ENCODE measurements at regions not wholly inside any gene's neighbourhood (a gene's known extent, or its start where the extent isn't known, plus 50 kb on each side); places are given as distances from the start of the nearest gene placed in this dataset.
"Not testable (repeated sequence)": the region's sequence is repeated elsewhere in the genome, so short reads cannot be mapped to it uniquely, and the experiment has no call there.

DNA sequence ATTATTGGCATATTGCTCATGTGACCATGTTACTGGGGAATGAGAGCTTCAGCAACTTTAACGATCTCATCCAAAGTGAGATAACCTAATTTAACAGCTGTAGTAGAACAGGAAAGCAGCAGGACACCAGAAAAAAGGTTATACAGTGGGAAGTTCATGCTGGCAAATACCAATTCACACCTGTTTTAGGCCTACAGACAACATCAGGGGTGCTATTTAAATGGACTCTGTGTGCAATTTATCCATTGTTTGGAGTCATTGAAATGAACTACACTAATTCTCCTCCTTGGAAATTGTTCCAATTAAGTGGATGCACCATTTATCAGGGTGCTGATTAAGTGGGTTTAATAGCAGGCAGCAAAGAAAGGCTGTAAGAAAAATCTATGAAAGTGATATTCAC, 424.4 kb upstream of the LMO3 start:
- Mint-ChIP-seq H3K4me1 (no peaks in the 10 kb centered on the region), H3K9me3 (peaks cover 0 to 15% (median 7%) of the 10 kb centered on the region in 8 donors), H3K27ac (no peak overlapping the region), H3K36me3 (no peaks in the 10 kb centered on the region), H3K4me3 (no peak overlapping the region), H3K27me3 (no peaks in the 10 kb centered on the region)
- Histone ChIP-seq H3K27ac (ENCODE audit: low read depth, low read length) (no peak overlapping the region), H3K36me3 (ENCODE audit: insufficient read depth, low read length) (no peaks in the 10 kb centered on the region), H3K9me3 (ENCODE audit: control insufficient read depth in 1 of 2, low read length in 2 of 2) (no peaks in the 10 kb centered on the region), H3K4me3 (ENCODE audit: low read length in 2 of 2) (no peak overlapping the region), H3K27me3 (ENCODE audit: insufficient read depth, low read length) (no peaks in the 10 kb centered on the region), H3K4me1 (ENCODE audit: insufficient read depth, low read length) (no peaks in the 10 kb centered on the region)
- intact Hi-C loops (cut with micrococcal nuclease), result no loop called here
- POLR2A ChIA-PET (ENCODE audit: partially characterized antibody), result no interaction called here
- no peak for DNase-seq
- CTCF ChIA-PET (ENCODE audit: partially characterized antibody), result no interaction called here

DNA sequence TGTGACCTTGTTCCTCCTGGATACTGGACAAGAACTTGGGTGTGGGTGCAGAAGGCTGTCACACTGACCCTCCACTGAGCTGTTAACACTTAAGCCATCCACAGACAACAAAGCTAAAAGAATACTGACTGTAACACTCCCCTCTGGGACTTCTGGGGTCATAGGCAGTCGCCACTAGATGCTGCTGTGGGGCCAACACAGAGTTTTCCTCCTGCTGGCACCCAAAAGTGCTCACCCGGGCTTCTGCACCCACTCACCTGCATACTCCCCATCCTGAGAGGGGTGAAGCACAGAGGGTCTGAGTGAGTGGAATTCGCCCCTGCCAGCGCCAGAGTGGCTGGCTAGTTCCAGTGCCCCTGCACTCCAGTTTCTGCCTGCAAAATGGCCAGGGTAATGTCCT, 422.4 kb upstream of the LMO3 start:
- Mint-ChIP-seq H3K9me3 (peaks cover 0 to 16% (median 7%) of the 10 kb centered on the region in 8 donors), H3K4me1 (no peaks in the 10 kb centered on the region), H3K4me3 (no peak overlapping the region), H3K27ac (no peak overlapping the region), H3K27me3 (no peaks in the 10 kb centered on the region), H3K36me3 (no peaks in the 10 kb centered on the region)
- Histone ChIP-seq H3K27ac (ENCODE audit: low read depth, low read length) (no peak overlapping the region), H3K4me3 (ENCODE audit: low read length in 2 of 2) (no peak overlapping the region), H3K27me3 (ENCODE audit: insufficient read depth, low read length) (no peaks in the 10 kb centered on the region), H3K4me1 (ENCODE audit: insufficient read depth, low read length) (no peaks in the 10 kb centered on the region), H3K9me3 (ENCODE audit: control insufficient read depth in 1 of 2, low read length in 2 of 2) (no peaks in the 10 kb centered on the region), H3K36me3 (ENCODE audit: insufficient read depth, low read length) (no peaks in the 10 kb centered on the region)
- POLR2A ChIA-PET (ENCODE audit: partially characterized antibody), result no interaction called here
- no peak for DNase-seq
- CTCF ChIA-PET (ENCODE audit: partially characterized antibody), result no interaction called here
- intact Hi-C loops (cut with micrococcal nuclease), result no loop called here

DNA sequence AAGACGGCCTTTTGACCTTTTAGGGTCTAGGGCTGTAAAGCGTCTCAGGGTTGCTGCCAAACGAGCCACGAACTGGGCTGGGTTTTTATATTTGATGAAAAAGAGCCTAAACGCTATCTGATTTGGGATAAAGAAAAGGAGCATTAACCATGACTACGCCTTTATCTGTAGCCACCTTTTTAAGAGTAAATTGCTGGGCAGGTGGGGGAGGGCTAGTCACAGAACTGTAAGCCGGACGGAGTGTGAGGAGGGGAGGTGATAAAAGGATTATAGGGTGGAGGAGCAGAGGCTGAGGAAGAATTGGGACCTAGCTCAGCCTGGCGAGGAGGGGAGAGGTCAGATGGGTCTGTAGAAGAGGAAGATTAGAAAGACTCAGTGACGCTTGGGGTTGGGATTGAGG, 419.5 kb upstream of the LMO3 start:
- H3K27ac Mint-ChIP-seq; CTCF ChIA-PET (ENCODE audit: partially characterized antibody); H3K27me3 ChIP-seq (ENCODE audit: insufficient read depth, low read length); H3K36me3 Mint-ChIP-seq; H3K4me3 Mint-ChIP-seq; H3K27me3 Mint-ChIP-seq; intact Hi-C loops (cut with micrococcal nuclease); H3K4me1 Mint-ChIP-seq; H3K36me3 ChIP-seq (ENCODE audit: insufficient read depth, low read length); H3K4me3 ChIP-seq (ENCODE audit: low read length in 2 of 2); H3K27ac ChIP-seq (ENCODE audit: low read depth, low read length); DNase-seq; H3K9me3 ChIP-seq (ENCODE audit: control insufficient read depth in 1 of 2, low read length in 2 of 2); H3K4me1 ChIP-seq (ENCODE audit: insufficient read depth, low read length); POLR2A ChIA-PET (ENCODE audit: partially characterized antibody): not testable (repeated sequence)
- peaks cover 0 to 16% (median 6%) of the 10 kb centered on the region in 8 donors for H3K9me3 Mint-ChIP-seq

DNA sequence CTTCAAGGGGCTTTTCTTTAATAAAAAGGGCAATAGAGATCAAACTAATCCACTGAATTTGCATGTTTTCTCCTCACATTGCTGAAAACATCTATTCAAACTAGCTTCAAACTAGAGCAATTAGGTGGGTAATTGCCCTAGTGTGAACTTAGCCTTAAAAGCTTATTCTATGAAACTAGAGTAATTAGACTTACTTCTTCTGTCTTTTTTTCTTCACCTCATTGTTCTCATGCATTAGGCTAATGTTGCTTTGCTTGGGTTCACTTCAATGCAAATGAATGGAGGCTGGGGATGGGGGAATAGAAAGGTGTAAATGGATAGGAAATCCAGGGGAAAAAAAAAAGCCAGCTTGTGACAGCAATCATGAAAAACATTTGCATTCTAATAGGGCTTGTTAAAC, 414.8 kb upstream of the LMO3 start:
- CTCF ChIA-PET (ENCODE audit: partially characterized antibody), result no interaction called here
- intact Hi-C loops (cut with micrococcal nuclease), result no loop called here
- no peaks in the 10 kb centered on the region for H3K4me1 Mint-ChIP-seq
- H3K27me3 Mint-ChIP-seq, result no peaks in the 10 kb centered on the region
- H3K4me3 Mint-ChIP-seq, result no peak overlapping the region
- no peaks in the 10 kb centered on the region for H3K36me3 ChIP-seq (ENCODE audit: insufficient read depth, low read length)
- DNase-seq, result no peak
- H3K27ac Mint-ChIP-seq, result no peak overlapping the region
- no peak overlapping the region for H3K27ac ChIP-seq (ENCODE audit: low read depth, low read length)
- H3K9me3 ChIP-seq (ENCODE audit: control insufficient read depth in 1 of 2, low read length in 2 of 2), result no peaks in the 10 kb centered on the region
- H3K4me3 ChIP-seq (ENCODE audit: low read length in 2 of 2), result no peak overlapping the region
- POLR2A ChIA-PET (ENCODE audit: partially characterized antibody), result no interaction called here
- H3K27me3 ChIP-seq (ENCODE audit: insufficient read depth, low read length), result no peaks in the 10 kb centered on the region
- no peaks in the 10 kb centered on the region for H3K4me1 ChIP-seq (ENCODE audit: insufficient read depth, low read length)
- peaks cover 0 to 17% (median 6%) of the 10 kb centered on the region in 8 donors for H3K9me3 Mint-ChIP-seq
- no peaks in the 10 kb centered on the region for H3K36me3 Mint-ChIP-seq

DNA sequence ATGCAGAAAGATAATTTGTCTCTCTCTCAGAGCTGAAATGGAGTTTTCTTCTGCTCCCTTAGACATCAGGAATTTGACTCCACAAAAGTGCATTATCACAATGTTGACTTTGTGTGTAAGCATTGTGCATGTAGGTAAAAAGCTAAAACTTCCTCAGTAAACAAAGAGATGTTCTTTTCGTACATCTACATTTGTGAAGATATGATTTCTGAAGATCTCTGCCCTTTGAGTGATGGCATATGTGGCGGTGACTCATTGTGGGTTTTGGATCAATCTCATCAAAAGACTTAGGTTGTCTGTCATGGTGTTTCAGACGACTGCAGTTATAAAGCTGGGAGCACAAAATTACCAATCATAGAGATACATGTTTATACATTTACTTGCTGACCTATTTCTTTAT, 411.4 kb upstream of the LMO3 start:
- H3K27me3 ChIP-seq (ENCODE audit: insufficient read depth, low read length), result no peaks in the 10 kb centered on the region
- ChIA-PET CTCF (ENCODE audit: partially characterized antibody) (no interaction called here), POLR2A (ENCODE audit: partially characterized antibody) (no interaction called here)
- no peaks in the 10 kb centered on the region for H3K4me1 Mint-ChIP-seq
- H3K4me3 Mint-ChIP-seq, result no peak overlapping the region
- no peaks in the 10 kb centered on the region for H3K36me3 Mint-ChIP-seq
- no peak for DNase-seq
- H3K9me3 Mint-ChIP-seq, result peaks cover 0 to 20% (median 9%) of the 10 kb centered on the region in 8 donors
- H3K27ac ChIP-seq (ENCODE audit: low read depth, low read length), result no peak overlapping the region
- no peaks in the 10 kb centered on the region for H3K4me1 ChIP-seq (ENCODE audit: insufficient read depth, low read length)
- no peaks in the 10 kb centered on the region for H3K27me3 Mint-ChIP-seq
- H3K9me3 ChIP-seq (ENCODE audit: control insufficient read depth in 1 of 2, low read length in 2 of 2), result no peaks in the 10 kb centered on the region
- intact Hi-C loops (cut with micrococcal nuclease), result no loop called here
- no peaks in the 10 kb centered on the region for H3K36me3 ChIP-seq (ENCODE audit: insufficient read depth, low read length)
- no peak overlapping the region for H3K27ac Mint-ChIP-seq
- H3K4me3 ChIP-seq (ENCODE audit: low read length in 2 of 2), result no peak overlapping the region

DNA sequence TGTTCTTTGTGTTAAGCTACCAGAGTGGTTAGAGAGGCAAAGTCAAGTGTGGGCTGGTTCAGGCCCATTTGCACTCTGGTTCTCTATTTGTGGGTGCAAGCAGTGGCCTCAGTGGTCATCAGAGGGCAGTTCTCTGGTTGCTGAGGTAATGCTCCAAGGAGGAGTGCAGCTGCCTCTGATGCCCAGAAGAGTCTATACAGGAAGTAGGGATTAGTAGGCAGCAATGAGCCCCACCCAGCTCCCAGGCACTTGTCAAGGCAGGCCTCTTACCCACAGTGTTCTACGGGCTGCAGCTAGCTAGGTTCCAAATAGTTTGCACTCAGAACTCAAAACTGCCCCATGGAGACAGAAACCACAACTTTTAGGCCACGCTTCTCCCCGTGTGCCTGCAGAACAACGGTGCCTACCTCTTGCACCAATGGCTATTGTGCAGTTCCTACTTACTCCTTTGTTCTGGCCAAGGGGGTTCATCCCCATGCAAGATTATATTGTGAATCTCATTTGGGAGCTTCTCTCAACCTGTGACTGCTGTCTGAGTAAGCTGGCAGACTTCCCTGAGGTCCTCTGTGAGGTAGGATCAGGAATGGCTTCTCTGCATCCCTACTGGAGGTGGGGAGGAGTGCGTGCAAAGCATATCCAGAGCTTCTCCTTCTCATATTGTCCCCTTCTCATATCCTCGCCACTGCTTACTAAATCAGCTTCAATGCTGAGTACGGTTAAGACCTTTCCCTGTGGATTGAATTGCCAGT, 410.3 kb upstream of the LMO3 start:
- H3K36me3 Mint-ChIP-seq, result no peaks in the 10 kb centered on the region
- H3K27ac Mint-ChIP-seq, result no peak overlapping the region
- no peak overlapping the region for H3K27ac ChIP-seq (ENCODE audit: low read depth, low read length)
- no peaks in the 10 kb centered on the region for H3K27me3 ChIP-seq (ENCODE audit: insufficient read depth, low read length)
- no peaks in the 10 kb centered on the region for H3K4me1 ChIP-seq (ENCODE audit: insufficient read depth, low read length)
- peaks cover 2 to 20% (median 11%) of the 10 kb centered on the region in 8 donors for H3K9me3 Mint-ChIP-seq
- ChIA-PET CTCF (ENCODE audit: partially characterized antibody) (no interaction called here), POLR2A (ENCODE audit: partially characterized antibody) (no interaction called here)
- H3K27me3 Mint-ChIP-seq, result no peaks in the 10 kb centered on the region
- H3K36me3 ChIP-seq (ENCODE audit: insufficient read depth, low read length), result no peaks in the 10 kb centered on the region
- H3K4me3 Mint-ChIP-seq, result no peak overlapping the region
- intact Hi-C loops (cut with micrococcal nuclease), result no loop called here
- no peaks in the 10 kb centered on the region for H3K9me3 ChIP-seq (ENCODE audit: control insufficient read depth in 1 of 2, low read length in 2 of 2)
- H3K4me1 Mint-ChIP-seq, result no peaks in the 10 kb centered on the region
- H3K4me3 ChIP-seq (ENCODE audit: low read length in 2 of 2), result no peak overlapping the region
- DNase-seq, result no peak

DNA sequence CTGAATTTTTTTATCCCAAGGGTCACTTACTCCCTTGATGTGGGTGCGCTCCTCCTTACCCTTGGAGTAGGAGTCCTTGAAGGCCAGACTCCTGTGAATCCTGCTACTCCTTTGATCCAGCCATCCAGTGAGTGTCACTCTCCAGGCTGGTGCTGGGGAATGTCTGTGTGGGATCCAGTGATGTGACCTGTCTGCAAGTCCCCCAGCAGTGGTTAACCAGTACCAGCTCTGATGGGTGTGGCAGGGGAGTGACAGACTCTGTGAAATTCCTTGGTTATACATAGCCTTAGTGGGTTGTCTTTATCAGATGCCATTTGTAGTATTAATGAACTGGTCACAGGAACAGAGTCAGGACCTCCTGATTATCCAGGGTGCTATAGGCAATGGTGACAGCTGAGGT, 409.5 kb upstream of the LMO3 start:
- Mint-ChIP-seq H3K4me1 (no peaks in the 10 kb centered on the region), H3K36me3 (no peaks in the 10 kb centered on the region), H3K27ac (no peak overlapping the region), H3K4me3 (no peak overlapping the region), H3K27me3 (no peaks in the 10 kb centered on the region), H3K9me3 (peaks cover 2 to 26% (median 12%) of the 10 kb centered on the region in 8 donors)
- H3K4me1 ChIP-seq (ENCODE audit: insufficient read depth, low read length), result no peaks in the 10 kb centered on the region
- intact Hi-C loops (cut with micrococcal nuclease), result no loop called here
- no peak overlapping the region for H3K27ac ChIP-seq (ENCODE audit: low read depth, low read length)
- ChIA-PET CTCF (ENCODE audit: partially characterized antibody) (no interaction called here), POLR2A (ENCODE audit: partially characterized antibody) (no interaction called here)
- no peak overlapping the region for H3K4me3 ChIP-seq (ENCODE audit: low read length in 2 of 2)
- DNase-seq, result no peak
- H3K36me3 ChIP-seq (ENCODE audit: insufficient read depth, low read length), result no peaks in the 10 kb centered on the region
- H3K27me3 ChIP-seq (ENCODE audit: insufficient read depth, low read length), result no peaks in the 10 kb centered on the region
- no peaks in the 10 kb centered on the region for H3K9me3 ChIP-seq (ENCODE audit: control insufficient read depth in 1 of 2, low read length in 2 of 2)

All from CD4-positive, alpha-beta memory T cell (primary cell).